ENCODE measurements at regions not wholly inside any gene's neighbourhood (a gene's known extent, or its start where the extent isn't known, plus 50 kb on each side); places are given as distances from the start of the nearest gene placed in this dataset.
"Not testable (repeated sequence)": the region's sequence is repeated elsewhere in the genome, so short reads cannot be mapped to it uniquely, and the experiment has no call there.

DNA sequence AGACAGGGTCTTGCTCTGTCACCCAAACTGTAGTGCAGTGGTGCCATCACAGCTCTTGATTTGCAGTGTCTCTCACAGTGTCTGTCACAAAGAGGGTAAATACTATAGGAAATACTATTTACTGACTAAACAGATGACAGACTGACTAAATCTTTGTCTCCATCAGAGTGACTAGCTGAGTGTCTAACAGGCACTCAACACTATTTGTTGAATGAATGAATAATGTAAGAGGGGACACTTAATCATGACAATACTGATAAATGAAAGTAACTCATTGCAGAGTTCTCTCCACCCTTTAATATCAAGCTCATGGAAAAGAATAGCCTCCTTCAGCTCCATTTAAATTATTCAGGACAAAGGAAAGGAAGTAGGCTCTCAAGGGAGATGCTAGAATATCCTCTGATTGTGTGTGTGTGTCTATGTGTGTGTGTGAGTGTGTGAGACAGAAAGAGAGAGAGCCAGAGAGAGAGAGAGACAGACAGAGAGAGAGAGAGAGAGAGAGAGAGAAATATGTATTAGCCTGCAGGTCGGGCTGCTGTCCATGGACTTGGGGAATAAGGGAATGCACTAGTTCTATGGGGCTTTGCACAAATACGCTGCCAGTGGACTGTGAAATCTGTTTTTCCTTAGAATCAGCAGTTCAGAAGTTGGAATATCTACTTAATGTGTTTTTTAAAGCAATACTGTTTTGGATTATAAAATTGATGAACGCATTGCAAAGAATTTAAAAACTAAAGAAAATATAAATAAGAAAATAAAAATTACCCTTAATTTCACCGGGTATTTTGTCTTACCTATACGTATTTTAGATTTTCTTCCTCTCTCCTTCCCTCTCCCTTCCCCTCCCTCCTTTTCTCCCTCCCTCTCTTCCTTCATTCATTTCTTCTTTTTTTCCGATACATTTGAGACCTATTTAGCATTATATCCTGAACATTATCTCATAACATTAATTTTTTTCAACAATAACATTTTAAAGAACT, 132.9 kb upstream of the LRIG1 start:
- no peak for DNase-seq

DNA sequence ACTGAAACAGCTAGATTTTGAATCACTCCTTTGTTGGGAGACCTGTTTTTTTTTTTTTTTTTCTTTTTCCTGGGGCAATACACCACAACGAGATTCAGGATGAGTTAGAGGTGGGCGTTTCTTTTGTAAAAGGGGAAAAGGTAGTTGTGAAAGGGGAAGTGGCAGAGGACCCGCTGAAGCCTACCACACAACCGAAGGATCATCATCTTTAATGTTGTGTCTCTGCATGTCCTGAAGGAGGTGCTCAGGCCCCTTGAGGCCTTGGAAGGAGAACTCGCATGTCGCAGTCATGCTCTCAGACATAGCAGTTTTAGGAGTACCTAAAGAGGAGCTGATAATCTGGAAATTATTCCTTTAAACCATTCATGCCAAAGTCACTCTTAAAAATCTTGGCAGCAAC, 137.9 kb upstream of the LRIG1 start:
- DNase-seq = no peak

DNA sequence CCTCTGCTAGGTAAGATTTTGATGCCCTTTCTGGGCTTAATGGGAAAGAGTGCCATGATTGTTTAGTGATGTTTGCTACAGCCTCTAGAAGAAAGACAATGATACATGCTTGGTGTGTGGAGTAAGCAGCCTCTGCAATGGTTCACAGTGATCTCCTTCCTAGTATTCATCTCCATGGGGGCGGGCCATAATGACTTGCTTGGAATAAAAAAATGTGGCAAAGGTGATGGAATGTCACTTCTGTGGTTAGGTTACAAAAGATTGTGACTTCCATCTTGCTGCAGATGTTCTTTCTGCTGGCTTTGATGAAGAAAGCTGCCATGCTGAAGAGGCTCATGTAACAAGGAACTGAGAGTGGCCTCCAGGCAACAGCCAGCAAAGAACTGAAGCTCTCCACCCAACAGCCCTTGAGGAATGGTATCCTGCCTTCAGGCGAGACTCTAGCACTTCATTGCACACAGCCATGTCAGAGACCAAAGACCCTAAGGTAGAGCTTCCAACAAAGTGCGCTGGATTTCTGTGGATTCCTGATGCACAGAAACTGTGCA, 139.1 kb upstream of the LRIG1 start:
- DNase-seq = no peak

DNA sequence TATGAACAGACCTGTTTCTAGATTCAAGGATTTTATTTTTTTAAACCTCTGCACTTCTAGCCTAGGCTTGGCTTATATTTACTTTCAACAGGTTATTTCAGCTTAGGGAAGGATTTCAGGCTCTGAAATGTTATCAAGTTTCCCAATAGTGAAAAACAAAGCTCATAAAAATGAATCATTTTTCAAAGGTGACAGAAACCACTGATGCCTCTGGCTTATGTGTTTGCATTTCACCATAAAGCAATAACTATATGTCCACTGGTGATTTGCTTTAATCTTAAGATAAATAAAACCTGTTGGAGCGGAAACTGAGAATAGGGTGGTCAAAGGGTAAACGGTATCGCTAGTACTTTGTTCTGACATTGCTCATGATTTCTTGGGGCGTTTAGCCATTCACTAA, 141.2 kb upstream of the LRIG1 start:
- DNase-seq = no peak

DNA sequence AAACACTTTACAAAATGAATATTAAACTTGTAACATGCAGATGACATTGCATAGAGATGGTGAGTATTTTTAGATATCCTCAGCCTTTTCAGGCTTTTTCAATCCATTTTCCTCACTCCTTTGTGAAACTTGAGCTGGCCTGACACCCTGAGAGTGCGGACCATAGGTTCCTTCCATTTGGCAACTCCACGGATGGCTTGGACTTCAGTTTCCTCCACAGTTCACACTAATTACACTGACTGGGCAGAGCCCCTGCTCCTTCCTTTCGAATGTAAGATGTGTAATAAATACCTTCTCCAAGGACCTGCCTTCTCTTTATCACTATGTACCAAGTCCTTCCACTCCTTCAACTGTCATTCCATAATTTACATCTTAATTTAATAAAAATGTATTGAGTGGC, 141.7 kb upstream of the LRIG1 start:
- DNase-seq = no peak

DNA sequence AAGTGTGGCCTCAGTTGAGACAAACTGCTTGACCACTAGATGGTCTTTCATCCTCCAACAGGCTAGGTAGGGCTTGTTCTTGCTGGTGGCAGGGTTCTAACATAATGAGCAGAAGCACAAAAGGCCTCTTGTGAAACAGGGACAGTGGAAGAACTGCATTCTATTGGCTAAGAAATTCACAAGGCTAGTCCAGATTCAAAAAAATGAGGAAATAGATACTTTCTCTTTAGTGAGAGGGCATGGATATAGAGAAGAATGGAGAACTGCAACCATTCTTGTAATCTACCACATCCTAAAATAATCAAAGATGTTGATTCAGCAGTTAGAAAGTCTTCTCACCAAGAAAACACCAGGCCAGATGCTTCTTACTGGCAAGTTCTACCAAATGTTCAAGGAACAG, 143.7 kb upstream of the LRIG1 start:
- DNase-seq = no peak

- no peak for DNase-seq
Observed at GRCh38 chr3:66648975-66649374, 148.2 kb upstream of the LRIG1 start.

DNA sequence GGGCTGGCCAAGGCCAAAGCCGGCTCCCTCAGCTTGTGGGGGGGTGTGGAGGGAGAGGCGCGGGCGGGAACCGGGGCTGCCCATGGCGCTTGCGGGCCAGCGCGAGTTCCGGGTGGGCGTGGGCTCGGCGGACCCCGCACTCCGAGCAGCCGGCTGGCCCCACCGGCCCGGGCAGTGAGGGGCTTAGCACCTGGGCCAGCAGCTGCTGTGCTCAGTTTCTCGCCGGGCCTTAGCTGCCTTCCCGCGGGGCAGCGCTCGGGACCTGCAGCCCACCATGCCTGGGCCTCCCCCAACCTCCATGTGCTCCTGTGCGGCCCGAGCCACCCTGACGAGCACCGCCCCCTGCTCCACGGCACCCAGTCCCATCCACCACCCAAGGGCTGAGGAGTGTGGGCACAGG, 150.7 kb upstream of the LRIG1 start:
- not testable (repeated sequence) for DNase-seq

DNA sequence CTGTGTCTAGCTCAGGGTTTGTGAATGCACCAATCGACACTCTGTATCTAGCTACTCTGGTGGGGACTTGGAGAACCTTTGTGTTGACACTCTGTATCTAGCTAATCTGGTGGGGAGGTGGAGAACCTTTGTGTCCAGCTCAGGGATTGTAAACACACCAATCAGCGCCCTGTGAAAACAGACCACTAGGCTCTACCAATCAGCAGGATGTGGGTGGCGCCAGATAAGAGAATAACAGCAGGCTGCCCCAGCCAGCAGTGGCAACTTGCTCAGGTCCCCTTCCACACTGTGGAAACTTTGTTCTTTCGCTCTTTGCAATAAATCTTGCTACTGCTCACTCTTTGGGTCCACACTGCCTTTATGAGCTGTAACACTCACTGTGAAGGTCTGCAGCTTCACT, 151.3 kb upstream of the LRIG1 start:
- DNase-seq = not testable (repeated sequence)

GRCh38 chr3:66655044-66655443, 154.2 kb upstream of the LRIG1 start:
- DNase-seq = no peak

DNA sequence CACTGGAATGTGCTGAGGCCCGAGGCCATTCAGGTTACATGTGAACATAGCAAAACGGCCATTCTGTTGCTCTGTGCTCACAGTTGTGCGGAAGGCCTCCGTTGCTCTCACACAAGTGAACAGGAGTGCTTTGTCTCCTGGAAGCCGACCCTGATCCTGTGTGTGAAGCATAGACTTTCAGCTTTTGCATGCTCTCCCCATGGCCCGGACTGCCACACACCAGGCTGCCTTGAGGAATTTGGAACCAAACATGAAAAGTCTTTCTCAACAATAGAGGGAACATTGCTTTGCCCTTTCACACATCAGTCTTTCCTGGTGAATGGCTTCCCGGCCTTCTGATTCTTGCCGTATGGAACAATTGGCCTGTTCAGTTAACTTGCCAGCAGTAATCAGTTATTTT, 154.8 kb upstream of the LRIG1 start:
- DNase-seq = no peak

- no peak for DNase-seq
Observed at GRCh38 chr3:66656609-66657008, 155.8 kb upstream of the LRIG1 start.

DNA sequence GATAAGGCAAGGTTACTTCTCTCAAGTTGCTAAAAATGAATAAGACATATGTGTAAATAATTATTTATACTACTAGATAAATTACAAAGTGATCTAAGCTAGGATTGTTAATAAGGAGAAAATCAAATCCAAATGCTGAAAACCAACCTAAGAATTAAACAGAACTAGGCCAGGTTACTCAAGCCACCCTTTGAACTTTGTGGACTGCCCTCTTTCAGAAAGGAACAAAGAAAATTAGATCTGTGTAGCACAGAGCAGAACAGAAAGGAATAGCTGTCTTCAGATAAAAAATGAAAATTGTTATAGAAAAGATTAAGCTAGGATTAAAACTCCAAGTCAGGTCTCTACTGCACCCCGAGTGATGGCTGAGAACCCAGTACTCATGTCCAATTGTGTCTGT, 158.2 kb upstream of the LRIG1 start:
- DNase-seq = no peak

DNA sequence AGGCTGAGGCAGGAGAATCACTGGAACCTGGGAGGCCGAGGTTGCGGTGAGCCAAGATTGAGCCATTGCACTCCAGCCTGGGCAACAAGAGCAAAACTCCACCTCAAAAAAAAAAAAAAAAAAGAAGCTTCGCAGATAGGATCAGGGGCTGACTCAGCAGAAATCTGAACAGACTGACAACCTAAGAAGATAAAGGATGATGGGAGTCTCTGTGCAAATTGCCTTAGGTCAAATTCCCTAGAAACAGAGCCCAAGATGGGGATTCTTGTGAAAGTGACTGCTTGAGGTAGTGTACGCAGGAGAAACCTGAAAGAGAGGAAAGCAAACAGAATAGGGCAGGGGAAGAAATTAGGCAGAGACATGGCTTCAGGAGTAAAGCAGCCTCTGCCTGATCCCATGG, 160.8 kb upstream of the LRIG1 start:
- DNase-seq = peak; percentile 58

GRCh38 chr3:66662894-66663293, 162.1 kb upstream of the LRIG1 start:
- DNase-seq = no peak

GRCh38 chr3:66665021-66665695, 164.3 kb upstream of the LRIG1 start:
- no peak for DNase-seq

DNA sequence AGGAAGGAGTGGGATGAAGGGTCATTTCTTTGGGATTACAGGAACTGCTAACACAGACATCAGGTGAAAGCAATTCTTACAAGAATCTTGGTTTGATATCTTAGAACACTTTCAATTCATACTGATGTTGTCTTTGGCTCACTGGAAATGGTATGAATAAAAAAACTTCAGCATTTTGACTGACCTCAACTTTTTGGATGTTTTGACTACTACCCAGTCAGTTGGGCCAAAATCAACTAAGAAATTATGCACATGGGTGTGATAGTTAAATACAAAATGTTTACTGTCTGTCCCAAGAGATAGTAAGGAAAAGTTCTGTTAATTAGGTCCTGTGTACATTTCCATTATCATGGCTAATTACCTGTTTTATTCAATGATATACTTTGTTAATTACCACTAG, 165.5 kb upstream of the LRIG1 start:
- no peak for DNase-seq

DNA sequence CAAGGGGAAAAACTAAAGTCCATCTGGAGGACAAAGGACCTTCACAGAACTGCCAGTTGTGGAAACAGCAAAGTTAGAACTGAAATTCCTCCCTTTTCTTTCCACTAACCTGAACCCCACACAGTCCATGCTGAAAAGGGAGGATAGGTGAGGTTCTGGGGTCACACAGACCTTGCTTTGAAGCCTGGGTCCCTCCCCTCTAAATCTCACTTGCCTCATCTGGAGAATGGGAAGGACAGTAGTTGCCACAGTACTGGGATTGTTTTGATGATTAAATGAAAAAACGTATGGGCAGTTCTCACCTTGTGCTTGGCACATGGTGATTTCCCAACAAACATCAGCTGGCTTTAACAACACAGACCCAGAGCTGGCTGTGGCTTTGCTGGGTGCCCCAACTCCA, 166.4 kb upstream of the LRIG1 start:
- DNase-seq = no peak

- no peak for DNase-seq
Observed at GRCh38 chr3:66671291-66671690, 170.5 kb upstream of the LRIG1 start.

- DNase-seq = no peak
Observed at GRCh38 chr3:66672830-66673229, 172.0 kb upstream of the LRIG1 start.

DNA sequence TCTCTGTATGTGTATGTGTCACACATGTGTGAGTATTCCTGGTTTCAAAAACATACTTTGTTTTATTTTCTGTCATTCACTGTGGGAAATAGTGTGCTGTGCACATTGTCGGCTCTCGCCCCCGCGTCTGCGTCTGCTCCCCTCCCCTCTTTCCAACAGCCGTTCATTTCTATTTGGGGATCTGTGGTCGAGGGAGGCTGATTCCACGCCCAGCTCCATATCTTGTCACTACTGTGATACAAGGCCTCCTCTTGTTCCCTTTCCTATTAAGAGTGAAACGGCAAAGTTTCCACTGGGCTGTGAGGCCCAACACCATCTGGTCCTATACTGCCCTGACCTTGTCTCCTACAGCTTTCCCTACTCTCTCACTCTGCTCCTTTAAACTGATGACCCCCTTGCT, 172.5 kb upstream of the LRIG1 start:
- no peak for DNase-seq

- no peak for DNase-seq
Observed at GRCh38 chr3:66675366-66675765, 174.5 kb upstream of the LRIG1 start.

GRCh38 chr3:66692042-66692765, 191.4 kb upstream of the LRIG1 start:
- DNase-seq = no peak
